ENCODE measurements at regions not wholly inside any gene's neighbourhood (a gene's known extent, or its start where the extent isn't known, plus 50 kb on each side); places are given as distances from the start of the nearest gene placed in this dataset.
A peak's percentile ranks its signal among the peaks of the same experiment; 100 is the strongest.

DNA sequence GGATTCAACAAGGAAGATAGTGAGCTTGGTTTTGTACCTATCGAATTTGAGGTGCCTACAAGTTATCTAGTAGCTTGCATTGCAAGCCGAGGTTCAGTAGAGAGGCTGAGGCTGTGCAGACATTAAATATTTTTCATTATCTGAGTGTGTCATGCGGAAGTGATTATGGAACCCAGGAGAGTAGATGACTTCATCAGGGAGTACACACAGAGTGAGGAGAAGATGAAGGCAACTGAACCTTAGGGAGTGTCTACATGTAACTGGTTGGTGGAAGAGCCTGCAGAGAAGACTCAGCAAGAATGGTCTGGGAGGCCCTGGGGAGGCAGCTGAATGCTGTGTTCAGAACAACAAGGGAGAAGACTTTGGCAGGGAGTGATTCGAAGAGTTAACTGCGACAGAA lies 393.9 kb downstream of the ARHGEF28 start:
- Histone ChIP-seq H3K9me3 (no peaks in the 10 kb centered on the region), H3K36me3 (no peaks in the 10 kb centered on the region), H3K4me1 (peaks cover 14% of the 10 kb centered on the region), H3K27ac (no peak overlapping the region), H3K27me3 (peaks cover 3% of the 10 kb centered on the region), H3K4me3 (no peak overlapping the region)
- WGBS, result 92% methylated on average over 5 of the region's 5 CpGs
- DNase-seq (ENCODE audit: low spot score in 2 of 2), result no peak
- TF ChIP-seq POLR2AphosphoS5 (IDR thresholded peaks at IDR 0.05), result no peak
- TF ChIP-seq, protein P1, sequence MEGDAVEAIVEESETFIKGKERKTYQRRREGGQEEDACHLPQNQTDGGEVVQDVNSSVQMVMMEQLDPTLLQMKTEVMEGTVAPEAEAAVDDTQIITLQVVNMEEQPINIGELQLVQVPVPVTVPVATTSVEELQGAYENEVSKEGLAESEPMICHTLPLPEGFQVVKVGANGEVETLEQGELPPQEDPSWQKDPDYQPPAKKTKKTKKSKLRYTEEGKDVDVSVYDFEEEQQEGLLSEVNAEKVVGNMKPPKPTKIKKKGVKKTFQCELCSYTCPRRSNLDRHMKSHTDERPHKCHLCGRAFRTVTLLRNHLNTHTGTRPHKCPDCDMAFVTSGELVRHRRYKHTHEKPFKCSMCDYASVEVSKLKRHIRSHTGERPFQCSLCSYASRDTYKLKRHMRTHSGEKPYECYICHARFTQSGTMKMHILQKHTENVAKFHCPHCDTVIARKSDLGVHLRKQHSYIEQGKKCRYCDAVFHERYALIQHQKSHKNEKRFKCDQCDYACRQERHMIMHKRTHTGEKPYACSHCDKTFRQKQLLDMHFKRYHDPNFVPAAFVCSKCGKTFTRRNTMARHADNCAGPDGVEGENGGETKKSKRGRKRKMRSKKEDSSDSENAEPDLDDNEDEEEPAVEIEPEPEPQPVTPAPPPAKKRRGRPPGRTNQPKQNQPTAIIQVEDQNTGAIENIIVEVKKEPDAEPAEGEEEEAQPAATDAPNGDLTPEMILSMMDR (IDR thresholded peaks at IDR 0.05), result no peak
- no peak for TF ChIP-seq POLR2A (IDR thresholded peaks at IDR 0.05)
- TF ChIP-seq EP300 (IDR thresholded peaks at IDR 0.05), result no peak

DNA sequence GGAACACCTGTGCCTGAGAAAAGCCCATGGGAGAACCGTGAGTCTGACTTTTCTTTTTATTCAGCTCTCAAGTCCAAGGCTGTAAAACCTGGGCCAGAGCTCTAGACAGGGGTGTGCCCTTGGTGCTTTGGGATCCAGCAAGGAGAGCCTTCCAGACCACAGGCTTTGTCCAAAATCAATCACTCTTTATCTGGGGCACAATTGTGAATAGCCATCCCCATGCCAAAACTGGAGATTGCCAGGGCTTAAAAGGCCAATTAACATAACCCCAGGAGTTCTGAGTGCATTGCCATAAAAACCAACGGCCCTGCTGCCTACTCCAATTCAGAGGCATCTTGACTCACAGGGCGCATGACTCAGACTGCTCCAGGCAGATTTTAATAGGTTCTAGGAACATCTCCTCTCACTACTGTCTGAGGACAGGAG lies 391.8 kb downstream of the ARHGEF28 start:
- Histone ChIP-seq H3K4me3 (no peak overlapping the region), H3K36me3 (no peaks in the 10 kb centered on the region), H3K27ac (peak overlapping the region; percentile 34), H3K27me3 (peaks cover 3% of the 10 kb centered on the region), H3K9me3 (no peaks in the 10 kb centered on the region), H3K4me1 (peaks cover 14% of the 10 kb centered on the region)
- no peak for TF ChIP-seq POLR2AphosphoS5 (IDR thresholded peaks at IDR 0.05)
- TF ChIP-seq, protein P1 (IDR thresholded peaks at IDR 0.05), result no peak
- TF ChIP-seq EP300 (IDR thresholded peaks at IDR 0.05), result no peak
- TF ChIP-seq POLR2A (IDR thresholded peaks at IDR 0.05), result no peak
- DNase-seq (ENCODE audit: low spot score in 2 of 2), result no peak
- 46% methylated on average over 3 of the region's 3 CpGs for WGBS

DNA sequence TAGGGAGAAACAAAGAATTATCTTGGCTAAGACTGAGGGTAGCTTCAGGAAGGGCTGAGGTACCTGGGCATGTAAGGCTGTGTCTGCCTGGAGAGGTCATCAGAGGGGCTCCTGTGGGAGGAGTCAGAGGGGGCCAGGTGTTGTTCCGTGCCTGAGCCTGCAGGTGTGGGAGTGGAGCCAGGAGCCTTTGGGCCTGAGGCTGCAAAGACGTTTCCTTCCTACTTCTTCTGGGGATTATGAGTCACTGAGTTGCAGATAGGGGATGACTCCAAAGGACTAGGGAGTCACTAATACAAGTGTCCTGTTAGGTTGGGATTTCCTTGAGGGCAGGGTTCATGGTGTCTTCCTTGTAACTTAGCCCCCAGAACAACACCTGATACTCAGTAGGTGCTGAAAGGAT lies 391.1 kb downstream of the ARHGEF28 start:
- peaks cover 14% of the 10 kb centered on the region for H3K4me1 ChIP-seq
- H3K27ac ChIP-seq, result peak overlapping the region; percentile 34
- H3K36me3 ChIP-seq, result no peaks in the 10 kb centered on the region
- WGBS, result 0% methylated on average over 2 of the region's 2 CpGs
- no peak for TF ChIP-seq POLR2AphosphoS5 (IDR thresholded peaks at IDR 0.05)
- no peak for TF ChIP-seq POLR2A (IDR thresholded peaks at IDR 0.05)
- TF ChIP-seq EP300 (IDR thresholded peaks at IDR 0.05), result no peak
- TF ChIP-seq, protein P1 (IDR thresholded peaks at IDR 0.05), result no peak
- H3K27me3 ChIP-seq, result peaks cover 3% of the 10 kb centered on the region
- no peaks in the 10 kb centered on the region for H3K9me3 ChIP-seq
- no peak for DNase-seq (ENCODE audit: low spot score in 2 of 2)
- no peak overlapping the region for H3K4me3 ChIP-seq

DNA sequence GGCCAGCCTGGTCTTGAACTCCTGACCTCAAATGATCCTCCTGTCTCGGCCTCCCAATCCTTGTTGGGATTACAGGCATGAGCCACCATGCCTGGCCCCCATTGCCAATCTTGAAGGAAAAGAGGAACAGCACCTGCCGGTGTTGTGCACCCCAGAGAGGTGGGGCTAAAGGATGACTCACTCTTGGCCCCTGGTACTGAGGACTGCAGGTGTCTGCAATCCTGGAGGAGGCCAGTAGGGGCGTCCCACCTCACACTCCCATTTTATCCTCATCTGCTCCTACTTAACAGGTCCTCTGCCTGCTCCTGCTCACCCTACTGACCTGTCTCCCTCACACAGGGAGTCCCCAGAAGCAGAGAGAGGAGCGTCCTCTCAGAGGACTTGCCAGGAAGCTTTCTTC lies 390.4 kb downstream of the ARHGEF28 start:
- no peak overlapping the region for H3K27ac ChIP-seq
- no peak overlapping the region for H3K4me3 ChIP-seq
- peaks cover 14% of the 10 kb centered on the region for H3K4me1 ChIP-seq
- 69% methylated on average over 4 of the region's 4 CpGs for WGBS
- DNase-seq (ENCODE audit: low spot score in 2 of 2), result no peak
- peaks cover 3% of the 10 kb centered on the region for H3K27me3 ChIP-seq
- H3K9me3 ChIP-seq, result no peaks in the 10 kb centered on the region
- TF ChIP-seq EP300 (IDR thresholded peaks at IDR 0.05) (no peak), POLR2AphosphoS5 (IDR thresholded peaks at IDR 0.05) (no peak), POLR2A (IDR thresholded peaks at IDR 0.05) (no peak)
- TF ChIP-seq, protein P1 (IDR thresholded peaks at IDR 0.05), result no peak
- no peaks in the 10 kb centered on the region for H3K36me3 ChIP-seq

DNA sequence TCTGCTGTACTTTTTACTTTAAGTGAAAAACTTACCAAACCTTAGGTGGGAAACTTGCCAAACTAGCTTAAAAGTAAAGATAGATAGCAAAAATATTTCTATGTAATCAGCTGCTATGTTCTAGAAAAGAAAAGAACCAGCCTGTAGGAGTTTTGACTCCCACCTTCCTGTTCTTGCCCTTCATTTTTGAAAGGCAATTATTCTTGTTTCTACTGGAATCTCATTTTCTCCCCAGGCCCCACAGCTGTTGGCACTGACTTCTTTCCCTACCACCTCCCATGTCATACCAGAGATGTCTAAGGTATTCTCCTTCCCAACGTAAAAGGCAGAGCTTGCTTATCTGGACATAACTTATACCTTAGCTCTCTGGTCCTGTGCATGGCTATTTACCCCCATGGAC lies 389.7 kb downstream of the ARHGEF28 start:
- Histone ChIP-seq H3K4me1 (peaks cover 14% of the 10 kb centered on the region), H3K4me3 (no peak overlapping the region), H3K27me3 (peaks cover 3% of the 10 kb centered on the region), H3K9me3 (no peaks in the 10 kb centered on the region), H3K36me3 (no peaks in the 10 kb centered on the region), H3K27ac (no peak overlapping the region)
- WGBS, result 96% methylated on average over 1 of the region's 1 CpG
- TF ChIP-seq, protein P1 (IDR thresholded peaks at IDR 0.05), result no peak
- no peak for TF ChIP-seq EP300 (IDR thresholded peaks at IDR 0.05)
- no peak for DNase-seq (ENCODE audit: low spot score in 2 of 2)
